ENCODE measurements at regions not wholly inside any gene's neighbourhood (a gene's known extent, or its start where the extent isn't known, plus 50 kb on each side); places are given as distances from the start of the nearest gene placed in this dataset.

DNA sequence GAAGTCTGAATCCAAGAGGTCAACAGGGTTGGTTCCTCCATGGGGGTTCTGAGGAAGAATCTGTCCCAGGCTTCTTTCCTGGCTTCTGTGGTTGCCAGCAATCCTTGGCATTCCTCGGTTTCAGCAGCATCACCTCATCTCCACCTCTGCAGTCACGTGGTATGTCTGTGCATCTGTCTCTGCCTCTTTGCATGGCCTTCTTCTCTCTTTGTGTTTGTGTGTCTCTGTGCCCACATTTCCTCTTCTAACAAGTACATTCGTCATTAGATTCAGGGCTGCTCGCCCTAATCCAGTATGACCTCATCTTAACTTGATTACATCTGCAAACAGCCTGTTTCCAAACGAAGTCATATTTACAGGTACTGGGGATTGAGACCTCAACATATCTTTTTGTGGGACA, 114.0 kb downstream of the BCOR start:
- Histone ChIP-seq H3K4me2 (ENCODE audit: control insufficient read depth, extremely low read depth, insufficient read depth, low read depth, low read length) (peak overlapping the region; percentile 29), H3K79me2 (ENCODE audit: control insufficient read depth, insufficient read depth, low read length) (no peaks in the 10 kb centered on the region), H3K27me3 (ENCODE audit: control insufficient read depth, extremely low read depth, insufficient read depth, low read length) (no peaks in the 10 kb centered on the region), H4K20me1 (ENCODE audit: control insufficient read depth, extremely low read depth, insufficient read depth, low read length) (no peaks in the 10 kb centered on the region), H2AFZ (ENCODE audit: control insufficient read depth, low read length) (no peak overlapping the region), H3K36me3 (ENCODE audit: control insufficient read depth in 2 of 2, extremely low read depth in 1 of 2, insufficient read depth in 2 of 2, low read length in 2 of 2) (no peaks in the 10 kb centered on the region), H3K4me1 (ENCODE audit: control insufficient read depth, extremely low read depth, insufficient read depth, low read length) (peaks cover 15% of the 10 kb centered on the region), H3K9ac (ENCODE audit: control insufficient read depth, extremely low read depth, insufficient read depth, low read length) (no peak overlapping the region), H3K9me3 (ENCODE audit: control insufficient read depth, low read depth, low read length) (no peaks in the 10 kb centered on the region), H3K9me1 (ENCODE audit: control insufficient read depth, extremely low read depth, insufficient read depth, low read length) (no peaks in the 10 kb centered on the region), H3K27ac (ENCODE audit: control insufficient read depth, insufficient read depth, low read length) (peak overlapping the region; percentile 24), H3K4me3 (ENCODE audit: control insufficient read depth in 2 of 3, extremely low read depth in 1 of 3, insufficient read depth in 2 of 3, low read depth in 1 of 3, low read length in 3 of 3) (no peak overlapping the region)
- dilution Hi-C loops (cut with MboI; ENCODE audit: extremely low pct_ligation_motif_present, low sequenced_read_pairs): no loop called here
- TF ChIP-seq EZH2 (IDR thresholded peaks at IDR 0.05; ENCODE audit: low read length): no peak
- TF ChIP-seq, protein P1, sequence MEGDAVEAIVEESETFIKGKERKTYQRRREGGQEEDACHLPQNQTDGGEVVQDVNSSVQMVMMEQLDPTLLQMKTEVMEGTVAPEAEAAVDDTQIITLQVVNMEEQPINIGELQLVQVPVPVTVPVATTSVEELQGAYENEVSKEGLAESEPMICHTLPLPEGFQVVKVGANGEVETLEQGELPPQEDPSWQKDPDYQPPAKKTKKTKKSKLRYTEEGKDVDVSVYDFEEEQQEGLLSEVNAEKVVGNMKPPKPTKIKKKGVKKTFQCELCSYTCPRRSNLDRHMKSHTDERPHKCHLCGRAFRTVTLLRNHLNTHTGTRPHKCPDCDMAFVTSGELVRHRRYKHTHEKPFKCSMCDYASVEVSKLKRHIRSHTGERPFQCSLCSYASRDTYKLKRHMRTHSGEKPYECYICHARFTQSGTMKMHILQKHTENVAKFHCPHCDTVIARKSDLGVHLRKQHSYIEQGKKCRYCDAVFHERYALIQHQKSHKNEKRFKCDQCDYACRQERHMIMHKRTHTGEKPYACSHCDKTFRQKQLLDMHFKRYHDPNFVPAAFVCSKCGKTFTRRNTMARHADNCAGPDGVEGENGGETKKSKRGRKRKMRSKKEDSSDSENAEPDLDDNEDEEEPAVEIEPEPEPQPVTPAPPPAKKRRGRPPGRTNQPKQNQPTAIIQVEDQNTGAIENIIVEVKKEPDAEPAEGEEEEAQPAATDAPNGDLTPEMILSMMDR (optimal IDR thresholded peaks at IDR 0.05 in 1 of 3, IDR thresholded peaks at IDR 0.05 in 1 of 3, conservative IDR thresholded peaks at IDR 0.05 in 1 of 3; ENCODE audit: extremely low read depth in 1 of 3, insufficient read depth in 2 of 3, low read length in 3 of 3): no peak
- no peak for FAIRE-seq
- DNase-seq (ENCODE audit: low read depth, low spot score): no peak

DNA sequence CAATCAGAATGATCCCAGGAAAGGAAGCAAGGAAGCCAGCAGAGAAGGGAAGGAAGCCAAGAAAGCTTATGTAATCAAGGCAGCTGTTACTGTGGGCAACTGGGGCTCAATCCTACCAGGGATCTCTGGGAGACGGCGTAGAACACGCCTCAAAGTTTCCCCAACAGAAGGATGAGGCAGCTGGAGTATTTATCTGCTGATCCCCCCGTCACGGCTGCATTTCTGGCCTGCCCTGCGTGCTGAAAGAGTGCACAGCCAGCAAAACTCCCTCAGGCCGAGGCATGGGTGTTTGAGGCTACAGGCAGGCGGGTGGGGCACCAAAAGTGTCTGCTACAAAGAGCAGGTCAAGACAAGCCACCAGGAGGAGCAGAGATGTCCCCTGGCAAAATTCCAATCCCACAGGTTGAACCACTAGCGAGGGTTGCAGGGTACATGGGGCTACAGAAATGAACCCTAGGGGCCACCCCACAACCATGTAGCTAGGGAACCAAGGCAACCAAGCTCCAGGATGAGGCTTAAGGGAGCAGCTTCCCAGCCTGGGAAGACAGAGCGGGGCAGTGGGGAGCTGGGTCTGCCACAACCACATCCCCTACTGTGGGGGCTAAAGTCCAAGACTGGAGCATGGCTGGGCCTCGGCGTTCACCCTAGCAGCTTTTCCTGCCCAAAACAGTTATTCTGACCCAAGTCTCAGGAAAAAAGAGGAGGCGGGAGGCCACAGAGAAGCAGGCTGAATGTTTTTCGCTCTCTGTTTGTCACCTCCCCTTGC, 113.4 kb downstream of the BCOR start:
- dilution Hi-C loops (cut with MboI; ENCODE audit: extremely low pct_ligation_motif_present, low sequenced_read_pairs): no loop called here
- FAIRE-seq (no peak), DNase-seq (ENCODE audit: low read depth, low spot score) (no peak)

More for the DNA sequence above, 113.4 kb downstream of the BCOR start:
- no peaks in the 10 kb centered on the region for H4K20me1 ChIP-seq (ENCODE audit: control insufficient read depth, extremely low read depth, insufficient read depth, low read length)
- peak overlapping the region; percentile 2 for H3K9ac ChIP-seq (ENCODE audit: control insufficient read depth, extremely low read depth, insufficient read depth, low read length)
- H3K4me3 ChIP-seq (ENCODE audit: control insufficient read depth in 2 of 3, extremely low read depth in 1 of 3, insufficient read depth in 2 of 3, low read depth in 1 of 3, low read length in 3 of 3): no peak overlapping the region
- no peaks in the 10 kb centered on the region for H3K27me3 ChIP-seq (ENCODE audit: control insufficient read depth, extremely low read depth, insufficient read depth, low read length)
- no peak for TF ChIP-seq EZH2 (IDR thresholded peaks at IDR 0.05; ENCODE audit: low read length)
- TF ChIP-seq, protein P1 (optimal IDR thresholded peaks at IDR 0.05 in 1 of 3, IDR thresholded peaks at IDR 0.05 in 1 of 3, conservative IDR thresholded peaks at IDR 0.05 in 1 of 3; ENCODE audit: extremely low read depth in 1 of 3, insufficient read depth in 2 of 3, low read length in 3 of 3): no peak
- no peaks in the 10 kb centered on the region for H3K36me3 ChIP-seq (ENCODE audit: control insufficient read depth in 2 of 2, extremely low read depth in 1 of 2, insufficient read depth in 2 of 2, low read length in 2 of 2)
- H3K9me3 ChIP-seq (ENCODE audit: control insufficient read depth, low read depth, low read length): no peaks in the 10 kb centered on the region
- H3K79me2 ChIP-seq (ENCODE audit: control insufficient read depth, insufficient read depth, low read length): no peaks in the 10 kb centered on the region
- peak overlapping the region; percentile 29 for H3K4me2 ChIP-seq (ENCODE audit: control insufficient read depth, extremely low read depth, insufficient read depth, low read depth, low read length)
- H3K9me1 ChIP-seq (ENCODE audit: control insufficient read depth, extremely low read depth, insufficient read depth, low read length): no peaks in the 10 kb centered on the region
- H3K4me1 ChIP-seq (ENCODE audit: control insufficient read depth, extremely low read depth, insufficient read depth, low read length): peaks cover 15% of the 10 kb centered on the region
- H2AFZ ChIP-seq (ENCODE audit: control insufficient read depth, low read length): no peak overlapping the region
- H3K27ac ChIP-seq (ENCODE audit: control insufficient read depth, insufficient read depth, low read length): peak overlapping the region; percentile 5

All from keratinocyte (primary cell).